DMS53 treated with DMSO at 0.1 percent for 48 hours (cell line): ENCODE measurements at regions not wholly inside any gene's neighbourhood (a gene's known extent, or its start where the extent isn't known, plus 50 kb on each side); places are given as distances from the start of the nearest gene placed in this dataset.

ENCODE experiments used
- DNase-seq: peaks from one replicate; lab custom pipeline; 2025; ENCODE audit not compliant: unreplicated experiment; lab: John Stamatoyannopoulos, UW

DNA sequence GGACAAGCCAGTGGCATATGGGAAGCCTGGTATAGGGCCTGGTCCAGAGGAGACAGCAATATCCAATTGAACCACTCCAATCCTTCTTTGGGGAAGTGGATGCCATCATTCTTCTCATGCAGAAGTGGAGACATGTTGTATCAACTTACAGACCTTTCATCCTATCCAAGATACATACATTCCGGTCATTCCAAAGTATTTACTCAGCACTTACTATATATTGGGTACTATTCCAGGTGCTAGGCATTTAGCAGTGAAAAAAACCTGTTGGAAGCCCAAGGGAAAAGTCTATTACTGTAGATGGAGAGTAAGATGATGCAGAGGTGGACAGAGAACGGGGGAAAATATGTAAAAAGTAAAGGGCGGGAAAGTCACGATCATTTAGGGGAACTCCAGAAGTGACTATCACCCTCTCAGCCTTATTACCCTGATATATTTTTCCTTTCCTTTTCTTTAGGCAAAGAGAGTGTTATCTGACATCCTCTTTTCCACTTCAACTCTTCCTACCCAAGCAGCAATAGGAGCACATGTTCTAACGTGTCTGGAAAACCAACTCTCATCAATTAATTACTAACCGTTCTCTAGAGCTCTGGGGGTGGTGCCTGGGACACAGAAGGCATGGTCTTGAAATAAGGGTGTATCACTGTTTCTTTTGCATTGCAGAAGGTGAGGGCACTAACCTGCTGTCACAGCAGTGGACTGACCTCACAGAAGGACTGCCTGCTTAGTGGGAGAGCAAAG, 210.1 kb upstream of the MAF start:
- no peak for DNase-seq

DNA sequence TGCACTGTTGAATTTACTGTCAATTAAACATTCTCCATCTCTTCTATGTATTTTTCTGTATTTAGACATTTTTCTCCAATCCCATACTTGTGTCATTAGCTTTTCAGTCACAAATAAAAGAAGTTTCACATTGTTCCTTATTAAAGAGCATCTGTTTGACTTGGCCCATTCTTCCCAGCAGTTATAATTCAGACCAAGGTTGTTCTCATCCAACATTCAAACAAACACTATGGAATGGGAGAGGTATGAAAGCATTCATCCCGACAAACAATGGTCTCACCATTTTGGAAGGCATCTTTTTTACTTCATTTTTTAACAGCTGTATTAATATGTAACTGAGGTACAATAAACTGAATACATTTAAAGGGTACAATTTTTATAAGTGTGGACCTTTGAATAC, 208.8 kb upstream of the MAF start:
- DNase-seq = no peak

- no peak for DNase-seq
Measured at GRCh38 chr16:79808731-79809130, 208.2 kb upstream of the MAF start.

GRCh38 chr16:79806757-79807156, 206.2 kb upstream of the MAF start:
- DNase-seq = no peak

DNA sequence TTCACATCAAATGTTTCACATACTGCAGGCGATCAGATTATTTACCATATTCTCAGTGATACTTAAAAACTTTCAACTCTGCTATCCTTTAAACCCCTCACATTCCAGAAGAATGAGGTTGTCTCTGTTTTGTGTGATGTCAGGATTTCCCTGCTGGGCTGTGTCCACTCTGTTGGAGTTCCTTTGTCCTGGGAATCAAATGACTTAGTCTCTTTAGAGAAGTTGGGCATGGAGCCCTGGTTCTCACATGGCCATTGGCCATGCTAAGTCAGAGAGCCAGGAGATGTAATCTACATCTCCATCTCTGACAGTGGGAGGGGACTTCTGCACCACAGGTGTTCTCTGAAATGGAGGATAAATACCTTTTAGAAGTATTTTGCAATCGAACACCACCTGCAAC, 205.1 kb upstream of the MAF start:
- DNase-seq = no peak

- no peak for DNase-seq
Measured at GRCh38 chr16:79801646-79802045, 201.1 kb upstream of the MAF start.

- DNase-seq = no peak
Measured at GRCh38 chr16:79800016-79800608, 199.6 kb upstream of the MAF start.

- DNase-seq = no peak
Measured at GRCh38 chr16:79798416-79799053, 198.0 kb upstream of the MAF start.

- no peak for DNase-seq
Measured at GRCh38 chr16:79797486-79797885, 196.9 kb upstream of the MAF start.

DNA sequence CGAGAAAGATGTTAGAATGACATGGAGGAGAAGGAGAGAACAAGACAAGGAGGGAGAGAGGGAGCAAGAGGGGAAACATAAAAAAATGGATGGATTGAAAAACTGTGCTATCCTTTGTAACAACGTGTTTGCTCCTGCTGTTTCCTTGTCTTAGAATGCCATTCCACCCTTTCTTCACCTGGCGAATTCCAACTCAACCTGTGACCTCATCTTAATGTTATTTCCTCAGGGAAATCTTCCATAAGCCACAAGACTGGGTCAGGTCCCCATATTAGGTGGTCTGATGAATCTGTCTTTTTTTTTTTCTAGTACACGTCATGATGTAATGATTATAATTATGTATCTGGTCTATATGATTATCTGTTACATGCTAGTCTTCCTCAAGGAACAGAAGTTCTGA, 195.0 kb upstream of the MAF start:
- no peak for DNase-seq

- DNase-seq = no peak
Measured at GRCh38 chr16:79794941-79795340, 194.4 kb upstream of the MAF start.

DNA sequence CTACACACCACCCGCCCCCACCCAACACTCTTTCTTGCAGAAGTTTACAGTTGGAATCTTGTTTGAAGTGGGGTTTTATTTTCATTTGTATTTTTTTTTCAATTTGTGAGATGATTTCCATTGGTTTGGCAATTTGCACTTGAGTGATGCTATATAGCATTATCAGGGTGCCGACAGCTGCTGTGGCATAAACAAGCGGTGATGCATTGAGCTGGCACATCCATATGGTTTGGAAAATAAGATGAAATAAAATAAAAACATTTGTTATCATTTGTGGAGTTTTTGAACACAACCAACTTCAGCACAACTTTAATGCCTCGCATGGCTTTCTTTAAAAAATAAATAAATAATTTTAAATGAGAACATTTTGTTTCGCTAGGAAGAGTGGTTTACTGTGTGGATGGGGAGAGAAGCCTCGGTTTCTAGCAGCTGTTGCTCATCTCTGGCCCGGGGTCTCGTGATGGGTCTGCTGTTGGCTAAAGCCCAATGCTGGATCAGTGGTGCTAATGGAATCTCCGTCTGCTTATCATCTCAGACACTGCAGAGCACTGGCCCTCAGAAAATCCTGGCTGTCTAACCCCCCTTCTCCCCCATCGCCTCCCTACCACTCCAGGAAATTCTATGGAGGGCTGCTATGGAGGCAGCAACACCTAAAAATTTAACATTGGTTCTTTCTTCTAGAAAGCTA, 192.3 kb upstream of the MAF start:
- DNase-seq = no peak

DNA sequence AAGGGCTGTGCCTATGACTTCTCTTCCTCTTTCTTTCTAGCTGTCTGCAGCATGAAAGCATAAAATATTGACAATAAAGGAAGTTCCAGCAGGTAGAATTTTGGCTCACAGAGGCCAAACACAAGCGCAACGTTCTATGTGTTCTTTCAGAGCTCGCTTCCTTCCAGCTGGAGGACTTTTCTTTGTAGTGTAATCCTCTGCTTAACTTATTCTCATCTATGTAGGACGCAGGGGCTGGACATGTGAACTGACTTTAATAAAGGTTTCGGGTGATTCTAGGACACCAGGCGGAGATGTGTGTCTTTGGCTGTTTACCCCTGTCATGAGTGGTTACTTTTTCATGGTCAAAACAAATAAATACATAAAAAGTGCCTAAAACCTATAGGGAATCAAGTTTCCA, 191.5 kb upstream of the MAF start:
- no peak for DNase-seq

GRCh38 chr16:79790854-79791253, 190.3 kb upstream of the MAF start:
- DNase-seq = no peak

GRCh38 chr16:79788949-79789348, 188.4 kb upstream of the MAF start:
- no peak for DNase-seq

DNA sequence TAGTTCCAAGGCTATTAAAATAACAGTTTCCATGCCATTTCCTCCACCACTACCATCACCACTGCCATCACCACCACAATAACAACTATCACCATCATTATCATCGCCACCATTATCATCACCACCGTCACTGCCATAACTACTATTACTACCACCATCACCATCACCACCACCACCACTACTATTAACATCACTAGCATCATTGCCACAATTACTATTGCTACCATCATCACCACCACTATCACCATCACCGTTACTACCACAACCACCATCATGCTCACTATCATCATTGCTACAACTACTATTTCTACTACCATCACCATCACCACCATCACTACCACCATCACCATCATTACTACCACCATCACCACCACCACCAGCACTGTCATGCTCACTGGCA, 185.9 kb upstream of the MAF start:
- DNase-seq = no peak

DNA sequence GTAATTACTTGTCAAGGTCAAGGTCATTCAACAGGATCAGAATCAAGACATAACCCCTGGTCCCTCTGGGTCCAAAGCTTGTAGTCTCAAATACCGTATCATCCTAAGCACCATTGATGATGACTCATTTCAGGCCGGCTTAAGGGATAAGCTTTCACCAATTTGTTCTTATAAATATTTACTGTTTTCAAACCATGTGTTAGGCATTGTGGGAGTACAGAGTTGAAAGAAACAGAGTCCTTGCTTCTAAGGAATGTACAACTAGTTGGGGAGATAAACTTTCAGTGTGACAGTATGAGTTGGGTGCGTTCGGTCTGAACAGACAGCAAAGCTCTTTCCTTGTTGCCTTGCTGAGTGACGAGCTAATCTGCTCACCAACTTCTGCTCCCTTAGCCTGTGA, 183.5 kb upstream of the MAF start:
- DNase-seq = no peak

- DNase-seq = no peak
Measured at GRCh38 chr16:79777679-79778078, 177.1 kb upstream of the MAF start.

GRCh38 chr16:79776243-79776847, 175.8 kb upstream of the MAF start:
- DNase-seq = no peak

DNA sequence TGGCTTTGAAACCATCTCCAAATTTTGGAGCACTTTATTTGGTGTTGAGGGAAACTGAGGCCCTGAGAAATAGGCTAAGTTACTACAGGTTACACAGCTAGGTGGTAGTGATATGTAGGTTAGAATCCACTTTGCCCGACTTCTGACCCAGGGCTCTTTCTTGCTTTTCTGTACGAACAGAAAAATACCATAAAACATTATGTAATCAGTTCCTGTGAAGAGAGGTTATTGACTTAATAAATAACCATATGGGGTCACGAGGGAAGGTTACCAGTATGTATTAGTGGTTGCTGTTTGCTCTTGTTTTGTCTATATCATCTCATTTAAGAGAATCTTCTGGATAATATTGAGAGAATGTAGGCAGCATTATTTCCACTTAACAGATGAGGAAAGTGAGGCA, 172.2 kb upstream of the MAF start:
- DNase-seq = no peak

DNA sequence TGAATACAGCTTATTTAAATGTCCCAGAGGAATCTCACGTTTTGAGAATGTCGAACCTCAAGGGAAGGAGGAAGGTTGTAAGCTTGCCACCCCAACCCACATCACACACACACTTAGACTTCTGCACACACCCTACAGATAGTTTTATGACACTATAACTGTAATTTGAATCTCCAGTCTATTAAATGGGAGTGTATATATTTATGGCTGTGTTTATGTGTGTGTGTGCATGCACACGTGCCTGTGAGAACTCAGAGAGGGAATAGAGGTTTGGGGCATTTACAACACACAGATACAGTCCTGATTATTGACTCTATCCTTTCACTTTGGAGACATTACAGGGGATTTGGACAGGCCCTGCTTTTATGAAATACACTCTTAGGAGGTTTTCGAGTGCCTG, 171.5 kb upstream of the MAF start:
- no peak for DNase-seq
